ENCODE measurements at regions not wholly inside any gene's neighbourhood (a gene's known extent, or its start where the extent isn't known, plus 50 kb on each side); places are given as distances from the start of the nearest gene placed in this dataset.

DNA sequence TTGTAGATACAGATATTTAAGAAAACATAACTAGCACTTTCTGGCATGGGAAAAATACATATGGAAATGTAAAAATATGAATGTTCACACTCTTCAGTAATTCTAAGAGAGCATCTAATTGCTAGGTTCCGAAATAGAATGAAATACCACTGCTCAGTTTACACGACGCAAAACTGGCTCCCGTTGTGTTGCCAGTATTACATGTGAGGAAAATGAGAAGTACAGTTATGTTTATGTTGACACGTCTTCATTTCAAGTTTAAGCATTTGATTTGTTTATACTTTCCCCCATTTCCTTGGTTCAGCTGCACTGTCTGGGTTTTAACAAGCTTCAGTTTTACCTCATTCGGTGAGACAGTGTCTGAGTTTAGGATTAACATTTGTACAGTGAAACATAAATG is 275.8 kb upstream of the SEMA3D start:
- no peak for TF ChIP-seq JUND (IDR thresholded peaks at IDR 0.05)
- TF ChIP-seq CTCF (IDR thresholded peaks at IDR 0.05; ENCODE audit: low read depth, low read length, missing input control): no peak
- TF ChIP-seq SP1 (IDR thresholded peaks at IDR 0.05): no peak
- TF ChIP-seq GABPA (IDR thresholded peaks at IDR 0.05 in 1 of 2, conservative IDR thresholded peaks at IDR 0.05 in 1 of 2): no peak
- no peak for TF ChIP-seq YY1 (IDR thresholded peaks at IDR 0.05)
- TF ChIP-seq, protein P1, sequence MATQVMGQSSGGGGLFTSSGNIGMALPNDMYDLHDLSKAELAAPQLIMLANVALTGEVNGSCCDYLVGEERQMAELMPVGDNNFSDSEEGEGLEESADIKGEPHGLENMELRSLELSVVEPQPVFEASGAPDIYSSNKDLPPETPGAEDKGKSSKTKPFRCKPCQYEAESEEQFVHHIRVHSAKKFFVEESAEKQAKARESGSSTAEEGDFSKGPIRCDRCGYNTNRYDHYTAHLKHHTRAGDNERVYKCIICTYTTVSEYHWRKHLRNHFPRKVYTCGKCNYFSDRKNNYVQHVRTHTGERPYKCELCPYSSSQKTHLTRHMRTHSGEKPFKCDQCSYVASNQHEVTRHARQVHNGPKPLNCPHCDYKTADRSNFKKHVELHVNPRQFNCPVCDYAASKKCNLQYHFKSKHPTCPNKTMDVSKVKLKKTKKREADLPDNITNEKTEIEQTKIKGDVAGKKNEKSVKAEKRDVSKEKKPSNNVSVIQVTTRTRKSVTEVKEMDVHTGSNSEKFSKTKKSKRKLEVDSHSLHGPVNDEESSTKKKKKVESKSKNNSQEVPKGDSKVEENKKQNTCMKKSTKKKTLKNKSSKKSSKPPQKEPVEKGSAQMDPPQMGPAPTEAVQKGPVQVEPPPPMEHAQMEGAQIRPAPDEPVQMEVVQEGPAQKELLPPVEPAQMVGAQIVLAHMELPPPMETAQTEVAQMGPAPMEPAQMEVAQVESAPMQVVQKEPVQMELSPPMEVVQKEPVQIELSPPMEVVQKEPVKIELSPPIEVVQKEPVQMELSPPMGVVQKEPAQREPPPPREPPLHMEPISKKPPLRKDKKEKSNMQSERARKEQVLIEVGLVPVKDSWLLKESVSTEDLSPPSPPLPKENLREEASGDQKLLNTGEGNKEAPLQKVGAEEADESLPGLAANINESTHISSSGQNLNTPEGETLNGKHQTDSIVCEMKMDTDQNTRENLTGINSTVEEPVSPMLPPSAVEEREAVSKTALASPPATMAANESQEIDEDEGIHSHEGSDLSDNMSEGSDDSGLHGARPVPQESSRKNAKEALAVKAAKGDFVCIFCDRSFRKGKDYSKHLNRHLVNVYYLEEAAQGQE (IDR thresholded peaks at IDR 0.05): no peak
- TF ChIP-seq TAF1 (conservative IDR thresholded peaks at IDR 0.05): no peak
- TF ChIP-seq, protein P2, sequence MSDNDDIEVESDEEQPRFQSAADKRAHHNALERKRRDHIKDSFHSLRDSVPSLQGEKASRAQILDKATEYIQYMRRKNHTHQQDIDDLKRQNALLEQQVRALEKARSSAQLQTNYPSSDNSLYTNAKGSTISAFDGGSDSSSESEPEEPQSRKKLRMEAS (IDR thresholded peaks at IDR 0.05): no peak

Measured in liver (tissue), 3 donors.